Keratinocyte (primary cell): ENCODE measurements at regions not wholly inside any gene's neighbourhood (a gene's known extent, or its start where the extent isn't known, plus 50 kb on each side); places are given as distances from the start of the nearest gene placed in this dataset.
A peak's percentile ranks its signal among the peaks of the same experiment; 100 is the strongest.

Experiments used
- DNase-seq: peaks from one replicate; pipeline ENCODE4 v3.0.0-alpha.2; 2011; ENCODE audit warnings: low read depth, missing footprints, low spot score
- FAIRE-seq: peaks from 2 replicates; lab custom pipeline; 2011; peaks lifted over from hg19 to GRCh38; lab: Jason Lieb, UNC
- H2AFZ ChIP-seq: 2 replicates; pipeline ENCODE4 v1.6.0; 2012; ENCODE audit warnings: low read length, control low read depth, inconsistent platforms; ENCODE audit not compliant: control insufficient read depth
- H3K27ac ChIP-seq: 2 replicates; pipeline ENCODE4 v1.5.1; 2011; ENCODE audit warnings: low read length; ENCODE audit not compliant: control insufficient read depth, insufficient read depth
- H3K27me3 ChIP-seq: 3 replicates; pipeline ENCODE4 v1.6.0; 2011; ENCODE audit warnings: low read length; ENCODE audit not compliant: control insufficient read depth, insufficient read depth; ENCODE audit errors: extremely low read depth
- H3K36me3 ChIP-seq, 2 experiments: 2 replicates in 1 of 2; 3 replicates in 1 of 2; pipeline ENCODE4 v1.5.1; 2011; ENCODE audit warnings: low read length in 2 of 2, mild to moderate bottlenecking in 1 of 2; ENCODE audit not compliant: control insufficient read depth in 2 of 2, insufficient read depth in 2 of 2; ENCODE audit errors: extremely low read depth in 1 of 2
- H3K4me1 ChIP-seq: 3 replicates; pipeline ENCODE4 v1.5.1; 2011; ENCODE audit warnings: low read length; ENCODE audit not compliant: control insufficient read depth, insufficient read depth; ENCODE audit errors: extremely low read depth
- H3K4me2 ChIP-seq: 3 replicates; pipeline ENCODE4 v1.6.0; 2011; ENCODE audit warnings: low read depth, low read length; ENCODE audit not compliant: control insufficient read depth, insufficient read depth; ENCODE audit errors: extremely low read depth
- H3K4me3 ChIP-seq, 3 experiments: fragments of 200-600 bp in 1 of 3; sonication (generic) in 1 of 3; 2 replicates in 2 of 3; 3 replicates in 1 of 3; pipeline ENCODE4 v1.5.1; 2011 to 2016; ENCODE audit warnings: low read length in 3 of 3, mild to moderate bottlenecking in 3 of 3, control low read depth in 2 of 3, inconsistent platforms in 1 of 3, low read depth in 1 of 3, mixed read lengths in 1 of 3, mixed run types in 1 of 3, moderate library complexity in 1 of 3; ENCODE audit not compliant: control insufficient read depth in 2 of 3, insufficient read depth in 2 of 3; ENCODE audit errors: extremely low read depth in 1 of 3
- H3K79me2 ChIP-seq: 2 replicates; pipeline ENCODE4 v1.6.0; 2012; ENCODE audit warnings: low read length; ENCODE audit not compliant: control insufficient read depth, insufficient read depth
- H3K9ac ChIP-seq: 3 replicates; pipeline ENCODE4 v1.6.0; 2011; ENCODE audit warnings: low read length; ENCODE audit not compliant: control insufficient read depth, insufficient read depth; ENCODE audit errors: extremely low read depth
- H3K9me1 ChIP-seq: 3 replicates; pipeline ENCODE4 v1.6.0; 2011; ENCODE audit warnings: low read length; ENCODE audit not compliant: control insufficient read depth, insufficient read depth; ENCODE audit errors: extremely low read depth
- H3K9me3 ChIP-seq: 2 replicates; pipeline ENCODE4 v1.5.1; 2012; ENCODE audit warnings: low read depth, low read length; ENCODE audit not compliant: control insufficient read depth
- H4K20me1 ChIP-seq: 3 replicates; pipeline ENCODE4 v1.6.0; 2011; ENCODE audit warnings: low read length; ENCODE audit not compliant: control insufficient read depth, insufficient read depth; ENCODE audit errors: extremely low read depth
- CTCF ChIP-seq, 3 experiments: IDR thresholded peaks in 1 of 3; conservative IDR thresholded peaks in 1 of 3; optimal IDR thresholded peaks in 1 of 3; 2 replicates in 2 of 3; 3 replicates in 1 of 3; pipeline versions ENCODE3 to v1.5.1; 2011; ENCODE audit warnings: low read length in 3 of 3, mild to moderate bottlenecking in 3 of 3, moderate library complexity in 2 of 3, control low read depth in 1 of 3, inconsistent platforms in 1 of 3; ENCODE audit not compliant: insufficient read depth in 2 of 3; ENCODE audit errors: extremely low read depth in 1 of 3
- EZH2 ChIP-seq: IDR thresholded peaks from one replicate; pipeline ENCODE4 v1.6.1; 2012; ENCODE audit warnings: inconsistent platforms, mild to moderate bottlenecking, low read length, moderate library complexity
- dilution Hi-C: fragments of 300-500 bp; cut with MboI; formaldehyde crosslinking; loops from one replicate; pipeline ENCODE4 v1.7.0; 2020; ENCODE audit warnings: low sequenced_read_pairs; ENCODE audit not compliant: extremely low pct_ligation_motif_present

GRCh38 chr16:31695667-31696066 is 168.0 kb downstream of the AHSP start:
- Histone ChIP-seq H3K27ac (no peak overlapping the region), H3K79me2 (peaks cover 3% of the 10 kb centered on the region), H3K4me2 (no peak overlapping the region), H3K9ac (no peak overlapping the region), H4K20me1 (no peaks in the 10 kb centered on the region), H3K36me3 (no peaks in the 10 kb centered on the region), H3K9me1 (no peaks in the 10 kb centered on the region), H3K4me3 (no peak overlapping the region), H3K9me3 (no peaks in the 10 kb centered on the region), H2AFZ (no peak overlapping the region), H3K27me3 (no peaks in the 10 kb centered on the region), H3K4me1 (no peaks in the 10 kb centered on the region)
- DNase-seq, result no peak
- FAIRE-seq, result no peak
- TF ChIP-seq EZH2 (no peak), CTCF (optimal IDR thresholded peaks at IDR 0.05 in 1 of 3, IDR thresholded peaks at IDR 0.05 in 1 of 3, conservative IDR thresholded peaks at IDR 0.05 in 1 of 3; ENCODE audit: extremely low read depth in 1 of 3, insufficient read depth in 2 of 3, low read length in 3 of 3) (no peak)
- dilution Hi-C loops, result no loop called here

GRCh38 chr16:31696968-31697743 is 169.5 kb downstream of the AHSP start:
- no peaks in the 10 kb centered on the region for H3K4me1 ChIP-seq
- H3K4me3 ChIP-seq, result no peak overlapping the region
- DNase-seq (no peak), FAIRE-seq (peak; percentile 26)
- H3K9ac ChIP-seq, result no peak overlapping the region
- dilution Hi-C loops, result no loop called here
- H3K27ac ChIP-seq, result no peak overlapping the region
- H3K9me3 ChIP-seq, result no peaks in the 10 kb centered on the region
- H3K79me2 ChIP-seq, result peaks cover 18% of the 10 kb centered on the region
- no peak overlapping the region for H2AFZ ChIP-seq
- H3K36me3 ChIP-seq, result no peaks in the 10 kb centered on the region
- TF ChIP-seq CTCF (optimal IDR thresholded peaks at IDR 0.05 in 1 of 3, IDR thresholded peaks at IDR 0.05 in 1 of 3, conservative IDR thresholded peaks at IDR 0.05 in 1 of 3; ENCODE audit: extremely low read depth in 1 of 3, insufficient read depth in 2 of 3, low read length in 3 of 3) (peak; percentile 73 to 89 (median 83)), EZH2 (no peak)
- no peaks in the 10 kb centered on the region for H3K9me1 ChIP-seq
- no peaks in the 10 kb centered on the region for H4K20me1 ChIP-seq
- H3K27me3 ChIP-seq, result no peaks in the 10 kb centered on the region
- H3K4me2 ChIP-seq, result no peak overlapping the region
